ENCODE measurements at regions not wholly inside any gene's neighbourhood (a gene's known extent, or its start where the extent isn't known, plus 50 kb on each side); places are given as distances from the start of the nearest gene placed in this dataset.

DNA sequence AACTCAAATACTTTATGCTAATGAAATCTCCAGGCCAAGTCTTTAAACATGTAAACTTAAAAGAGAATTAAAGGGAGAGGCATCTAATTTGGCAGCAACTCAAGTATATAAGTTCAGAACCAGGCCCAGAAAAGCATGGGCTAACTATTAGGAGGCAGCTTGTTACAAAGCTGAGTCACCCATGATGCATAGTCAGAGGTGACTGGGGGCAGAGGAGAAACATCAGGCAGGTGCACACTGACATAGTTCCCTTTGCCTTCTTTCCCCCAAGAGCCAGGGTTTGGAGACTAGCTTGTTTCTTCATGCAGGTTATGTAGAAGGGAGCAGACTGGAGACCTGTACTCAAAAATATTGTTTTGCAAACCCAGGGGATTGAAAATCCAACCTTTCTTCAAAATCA lies 619.0 kb downstream of the SOX6 start:
- no peaks in the 10 kb centered on the region for H3K4me1 ChIP-seq (ENCODE audit: control insufficient read depth in 1 of 2, low read depth in 2 of 2)
- no peaks in the 10 kb centered on the region for H3K9me3 ChIP-seq
- TF ChIP-seq CTCF (IDR thresholded peaks at IDR 0.05): no peak
- H3K27ac ChIP-seq: no peak overlapping the region
- no peaks in the 10 kb centered on the region for H3K36me3 ChIP-seq
- no peaks in the 10 kb centered on the region for H3K27me3 ChIP-seq (replicated peaks; ENCODE audit: insufficient read depth)
- DNase-seq (ENCODE audit: low spot score): no peak
- no peak for ATAC-seq (ENCODE audit: insufficient number of reproducible peaks, low FRiP score, low read depth)
- no peak overlapping the region for H3K4me3 ChIP-seq

GRCh38 chr11:15738931-15739330 lies 617.4 kb downstream of the SOX6 start:
- no peak for TF ChIP-seq CTCF (IDR thresholded peaks at IDR 0.05)

DNA sequence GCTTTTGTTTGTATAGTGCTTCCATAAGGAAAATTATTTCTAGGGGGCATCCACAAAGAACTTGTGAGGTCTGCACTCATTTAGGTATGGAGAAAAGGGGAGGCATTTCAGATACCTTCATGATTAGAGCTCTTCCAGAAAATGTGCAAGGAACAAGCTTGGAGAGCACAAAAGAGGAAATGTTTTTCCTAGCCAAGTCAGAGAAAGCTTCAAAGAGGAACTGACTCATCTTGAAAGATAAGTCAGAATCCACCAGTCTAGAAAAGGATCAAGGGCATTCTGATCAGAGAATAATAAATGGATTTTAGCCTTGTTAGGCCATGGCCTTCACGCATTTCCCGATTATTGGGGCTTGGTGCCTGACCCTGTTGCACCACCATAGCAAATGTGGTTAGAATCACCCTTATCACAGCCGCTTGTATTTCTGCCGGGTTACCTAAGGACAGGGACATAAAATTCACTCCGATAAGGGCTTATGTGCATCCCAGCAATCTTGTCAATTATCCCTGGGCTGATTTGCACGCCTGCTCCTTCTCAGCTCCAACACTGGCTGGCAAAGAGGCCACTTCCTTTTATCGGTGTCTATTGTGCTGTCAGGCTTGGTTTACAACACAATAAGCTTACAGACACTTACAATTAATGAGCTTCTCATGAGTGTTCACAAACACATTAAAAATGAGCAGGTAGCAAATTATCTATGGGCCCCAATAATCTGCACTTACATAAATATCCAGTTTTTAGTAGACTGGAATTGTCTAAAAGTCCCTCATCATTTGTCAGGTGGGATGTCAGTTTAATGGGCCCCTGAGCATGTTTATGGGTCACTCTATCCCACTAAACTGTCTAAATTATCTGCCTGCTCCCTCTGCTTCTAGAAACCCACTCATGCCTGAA lies 613.5 kb downstream of the SOX6 start:
- no peak for TF ChIP-seq CTCF (IDR thresholded peaks at IDR 0.05)

More at GRCh38 chr11:15738931-15739330, 617.4 kb downstream of the SOX6 start:
- no peaks in the 10 kb centered on the region for H3K4me1 ChIP-seq (ENCODE audit: control insufficient read depth in 1 of 2, low read depth in 2 of 2)
- no peaks in the 10 kb centered on the region for H3K9me3 ChIP-seq
- H3K27me3 ChIP-seq (replicated peaks; ENCODE audit: insufficient read depth): no peaks in the 10 kb centered on the region
- no peak overlapping the region for H3K4me3 ChIP-seq
- DNase-seq (ENCODE audit: low spot score) (no peak), ATAC-seq (ENCODE audit: insufficient number of reproducible peaks, low FRiP score, low read depth) (no peak)
- H3K27ac ChIP-seq: no peak overlapping the region
- H3K36me3 ChIP-seq: no peaks in the 10 kb centered on the region

GRCh38 chr11:15744693-15745092 lies 611.7 kb downstream of the SOX6 start:
- DNase-seq (ENCODE audit: low spot score) (no peak), ATAC-seq (ENCODE audit: insufficient number of reproducible peaks, low FRiP score, low read depth) (no peak)
- no peaks in the 10 kb centered on the region for H3K4me1 ChIP-seq (ENCODE audit: control insufficient read depth in 1 of 2, low read depth in 2 of 2)
- H3K27ac ChIP-seq: no peak overlapping the region
- no peaks in the 10 kb centered on the region for H3K9me3 ChIP-seq
- no peaks in the 10 kb centered on the region for H3K27me3 ChIP-seq (replicated peaks; ENCODE audit: insufficient read depth)
- H3K4me3 ChIP-seq: no peak overlapping the region
- H3K36me3 ChIP-seq: no peaks in the 10 kb centered on the region
- TF ChIP-seq CTCF (IDR thresholded peaks at IDR 0.05): no peak

More for the DNA sequence above, 613.5 kb downstream of the SOX6 start:
- Histone ChIP-seq H3K36me3 (no peaks in the 10 kb centered on the region), H3K4me3 (no peak overlapping the region), H3K4me1 (ENCODE audit: control insufficient read depth in 1 of 2, low read depth in 2 of 2) (no peaks in the 10 kb centered on the region), H3K27me3 (replicated peaks; ENCODE audit: insufficient read depth) (no peaks in the 10 kb centered on the region), H3K9me3 (no peaks in the 10 kb centered on the region), H3K27ac (no peak overlapping the region)
- ATAC-seq (ENCODE audit: insufficient number of reproducible peaks, low FRiP score, low read depth) (no peak), DNase-seq (ENCODE audit: low spot score) (no peak)

GRCh38 chr11:15745266-15745665 lies 611.1 kb downstream of the SOX6 start:
- Histone ChIP-seq H3K36me3 (no peaks in the 10 kb centered on the region), H3K4me1 (ENCODE audit: control insufficient read depth in 1 of 2, low read depth in 2 of 2) (no peaks in the 10 kb centered on the region), H3K27me3 (replicated peaks; ENCODE audit: insufficient read depth) (no peaks in the 10 kb centered on the region), H3K9me3 (no peaks in the 10 kb centered on the region), H3K27ac (no peak overlapping the region), H3K4me3 (no peak overlapping the region)
- DNase-seq (ENCODE audit: low spot score) (no peak), ATAC-seq (ENCODE audit: insufficient number of reproducible peaks, low FRiP score, low read depth) (no peak)
- TF ChIP-seq CTCF (IDR thresholded peaks at IDR 0.05): no peak

Data from thoracic aorta (tissue), 2 donors.